ENCODE measurements at regions not wholly inside any gene's neighbourhood (a gene's known extent, or its start where the extent isn't known, plus 50 kb on each side); places are given as distances from the start of the nearest gene placed in this dataset.
"Not testable (repeated sequence)": the region's sequence is repeated elsewhere in the genome, so short reads cannot be mapped to it uniquely, and the experiment has no call there.

DNA sequence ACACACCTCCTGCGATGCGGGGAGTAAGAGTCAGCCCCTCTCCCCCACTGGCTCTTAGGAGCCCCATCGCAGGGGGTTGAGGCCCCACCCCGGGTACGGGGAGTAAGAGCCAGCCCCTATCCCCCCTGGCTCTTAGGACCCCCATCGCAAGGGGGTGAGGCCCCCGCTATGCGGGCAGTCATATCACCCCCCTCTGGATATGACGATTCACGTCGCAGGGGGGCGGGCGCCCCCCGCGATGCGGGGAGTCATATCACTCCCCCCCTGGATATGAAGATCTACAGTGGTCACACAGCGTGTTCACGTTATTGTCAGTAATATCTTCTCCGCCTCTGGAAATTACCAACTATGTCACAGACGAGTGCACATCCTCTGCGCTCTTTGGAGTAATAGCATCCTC, 61.1 kb downstream of the DEFB131A start:
- DNase-seq, result not testable (repeated sequence)

DNA sequence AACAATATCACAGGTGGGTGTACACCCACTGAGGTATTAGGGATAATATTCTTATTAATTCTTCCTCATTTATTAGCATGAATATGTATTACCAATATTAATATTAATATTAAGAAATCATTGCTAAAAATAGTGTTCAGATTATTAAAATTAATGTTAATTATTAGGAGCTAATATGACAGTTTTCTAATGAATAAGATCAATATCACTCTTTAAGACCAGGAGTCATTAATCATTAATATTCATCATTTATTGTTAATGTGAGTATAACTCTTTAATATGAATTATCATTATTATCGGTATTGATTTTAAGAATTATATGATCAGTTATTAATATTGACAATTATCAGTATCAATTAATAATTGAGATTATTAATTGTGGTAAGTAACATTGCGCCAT, 62.5 kb downstream of the DEFB131A start:
- not testable (repeated sequence) for DNase-seq

DNA sequence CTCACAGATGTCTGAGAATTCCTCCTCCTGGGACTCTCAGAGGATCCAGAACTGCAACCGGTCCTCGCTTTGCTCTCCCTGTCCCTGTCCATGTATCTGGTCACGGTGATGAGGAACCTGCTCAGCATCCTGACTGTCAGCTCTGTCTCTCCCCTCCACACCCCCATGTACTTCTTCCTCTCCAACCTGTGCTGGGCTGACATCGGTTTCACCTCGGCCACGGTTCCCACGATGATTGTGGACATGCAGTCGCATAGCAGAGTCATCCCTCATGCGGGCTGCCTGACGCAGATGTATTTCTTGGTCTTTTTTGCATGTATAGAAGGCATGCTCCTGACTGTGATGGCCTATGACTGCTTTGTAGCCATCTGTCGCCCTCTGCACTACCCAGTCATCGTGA, 68.7 kb downstream of the DEFB131A start:
- not testable (repeated sequence) for DNase-seq

DNA sequence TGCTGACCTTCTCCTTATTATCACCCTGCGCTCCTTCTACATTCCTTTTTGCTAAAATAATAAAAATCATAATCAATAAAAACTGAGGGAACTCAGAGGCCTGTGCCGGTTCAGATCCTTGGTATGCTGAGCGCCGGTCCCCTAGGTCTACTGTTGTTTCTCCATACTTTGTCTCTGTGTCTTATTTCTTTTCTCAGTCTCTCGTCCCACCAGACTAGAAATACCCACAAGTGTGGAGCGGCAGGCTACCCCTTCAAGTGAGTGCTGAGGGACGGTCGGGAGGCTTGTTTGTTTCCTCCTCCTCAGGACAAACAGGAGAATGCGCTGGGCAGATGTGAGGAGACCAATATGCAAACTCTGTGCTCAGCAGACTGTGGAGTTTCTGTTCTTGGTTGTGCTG, 75.4 kb downstream of the DEFB131A start:
- DNase-seq, result not testable (repeated sequence)

GRCh38 chr4:9522903-9523302, 78.7 kb downstream of the DEFB131A start:
- not testable (repeated sequence) for DNase-seq

GRCh38 chr4:9524406-9524805, 80.2 kb downstream of the DEFB131A start:
- not testable (repeated sequence) for DNase-seq

- peak; percentile 54 to 80 for DNase-seq
Observed at GRCh38 chr4:9532134-9532862, 88.1 kb downstream of the DEFB131A start.

DNA sequence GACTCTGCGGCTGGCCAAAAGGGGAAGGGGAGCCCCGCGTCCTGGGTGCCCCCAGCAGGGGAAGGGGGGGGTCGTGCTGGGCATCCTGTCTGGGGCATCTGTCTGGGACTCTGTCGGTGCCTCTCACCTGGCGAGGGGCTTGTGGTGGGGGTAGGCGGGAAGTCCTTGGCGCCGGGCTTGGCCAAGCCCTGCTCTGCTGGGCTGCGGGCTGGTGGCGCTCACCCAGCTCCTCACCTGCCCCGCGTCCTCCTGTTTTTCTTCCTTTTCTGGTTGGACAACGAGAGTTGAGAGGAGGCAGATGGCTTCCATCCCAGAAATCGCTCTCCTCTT, 88.6 kb downstream of the DEFB131A start:
- not testable (repeated sequence) for DNase-seq

DNA sequence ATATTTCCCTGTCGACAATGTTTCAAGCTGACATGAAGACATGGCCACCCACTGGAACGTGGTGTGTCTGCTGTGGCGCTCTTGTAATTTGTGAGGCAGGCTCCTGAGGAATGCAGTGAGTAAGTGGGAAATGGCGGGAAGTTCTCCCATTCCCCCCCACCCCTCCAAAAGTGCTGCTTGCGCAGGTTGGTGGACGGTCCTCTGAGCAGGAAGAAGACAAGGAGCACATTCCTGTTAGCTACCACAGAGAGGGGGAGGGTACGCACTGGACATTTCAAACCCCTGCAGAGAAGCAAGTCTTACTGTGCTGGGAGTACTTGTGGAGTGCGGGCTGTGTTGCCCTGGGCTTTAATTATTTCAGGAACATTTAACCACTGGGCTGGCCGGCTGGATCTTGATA, 92.9 kb downstream of the DEFB131A start:
- not testable (repeated sequence) for DNase-seq

DNA sequence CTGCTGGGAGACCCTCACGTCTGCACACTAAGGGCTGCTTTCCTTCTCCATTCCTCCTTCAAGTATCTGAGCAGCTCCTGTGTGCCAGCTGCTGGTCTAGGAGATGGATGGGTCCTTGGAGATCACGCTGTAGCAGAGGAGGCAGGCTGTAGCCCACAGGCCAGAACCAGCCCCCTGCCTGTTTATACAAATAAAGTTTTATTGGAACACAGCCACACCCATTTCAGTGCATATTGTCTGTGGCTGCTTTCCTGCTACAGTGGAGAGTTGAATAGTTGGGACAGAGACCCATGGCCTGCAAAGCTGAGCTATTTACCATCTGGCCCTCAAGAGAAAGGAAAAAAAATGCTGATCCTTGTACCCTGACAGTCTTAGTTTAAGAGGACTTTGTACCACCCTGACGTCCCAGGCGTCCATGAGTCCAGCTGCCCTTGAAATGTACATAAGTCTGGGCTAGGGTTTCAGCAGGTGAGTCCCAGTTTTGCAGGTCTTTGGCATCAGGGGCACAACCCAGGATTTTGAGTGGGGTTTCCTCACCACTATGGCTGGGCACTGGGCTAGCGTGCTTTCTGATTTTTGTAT, 95.8 kb downstream of the DEFB131A start:
- not testable (repeated sequence) for DNase-seq

GRCh38 chr4:9541388-9541915, 97.2 kb downstream of the DEFB131A start:
- not testable (repeated sequence) for DNase-seq

GRCh38 chr4:9544851-9545250, 100.6 kb downstream of the DEFB131A start:
- DNase-seq, result not testable (repeated sequence)

DNA sequence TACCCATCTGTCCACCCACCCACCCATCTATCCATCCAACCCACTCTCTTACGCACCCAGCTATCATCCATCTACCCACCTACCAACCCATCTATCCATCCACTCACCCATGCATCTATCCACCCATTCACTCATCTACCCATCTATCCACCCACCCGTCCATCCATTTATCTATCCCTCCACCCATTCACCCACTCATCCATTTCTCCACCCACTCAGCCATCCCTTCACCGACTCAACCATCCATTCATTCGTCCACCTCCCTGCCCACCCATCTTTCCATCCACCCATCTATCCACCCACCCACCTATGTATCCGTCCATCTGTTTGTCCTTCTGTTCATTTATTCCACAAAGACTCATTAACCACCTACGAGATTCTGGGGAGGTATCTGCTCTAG, 103.3 kb downstream of the DEFB131A start:
- not testable (repeated sequence) for DNase-seq

DNA sequence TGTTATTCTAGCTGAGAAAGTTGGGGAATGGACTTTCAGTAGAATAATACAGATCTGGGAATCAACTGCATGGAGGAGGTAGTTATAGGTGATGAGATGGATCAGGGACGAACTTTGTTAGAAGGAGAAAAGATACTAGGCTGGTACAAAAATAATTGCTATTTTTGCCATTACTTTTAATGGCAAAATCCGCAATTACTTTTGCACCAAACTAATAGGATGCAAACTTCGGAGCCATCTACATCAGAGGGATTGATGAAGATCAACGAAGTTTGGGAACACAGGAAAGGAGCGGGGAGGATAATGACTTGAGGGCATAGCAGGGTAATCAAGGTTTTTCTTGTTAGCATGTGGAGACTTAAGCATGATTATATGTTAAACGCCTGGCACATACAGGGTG, 111.9 kb downstream of the DEFB131A start:
- not testable (repeated sequence) for DNase-seq

GRCh38 chr4:9577869-9578268, 133.7 kb downstream of the DEFB131A start:
- DNase-seq, result not testable (repeated sequence)

GRCh38 chr4:9582880-9583279, 138.7 kb downstream of the DEFB131A start:
- not testable (repeated sequence) for DNase-seq

DNA sequence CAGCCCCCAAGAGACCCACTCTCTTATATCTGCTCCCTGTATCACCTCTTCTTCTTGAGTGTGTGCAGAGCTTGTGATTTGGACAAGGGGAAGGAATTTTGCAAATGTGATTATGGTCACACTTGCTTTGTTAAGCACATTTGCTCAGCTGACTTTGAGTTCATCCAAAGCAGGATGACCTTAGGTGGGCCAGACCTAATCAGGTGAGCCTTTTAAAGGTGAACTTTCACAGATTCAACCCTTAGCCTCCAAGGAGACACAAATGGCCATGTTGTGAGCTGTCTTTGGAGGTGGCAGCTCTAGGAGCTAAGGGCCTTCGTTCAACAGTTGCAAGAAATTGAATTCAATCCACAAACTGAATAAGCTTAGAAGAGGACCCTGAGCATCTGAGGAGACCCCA, 147.8 kb downstream of the DEFB131A start:
- no peak for DNase-seq

DNA sequence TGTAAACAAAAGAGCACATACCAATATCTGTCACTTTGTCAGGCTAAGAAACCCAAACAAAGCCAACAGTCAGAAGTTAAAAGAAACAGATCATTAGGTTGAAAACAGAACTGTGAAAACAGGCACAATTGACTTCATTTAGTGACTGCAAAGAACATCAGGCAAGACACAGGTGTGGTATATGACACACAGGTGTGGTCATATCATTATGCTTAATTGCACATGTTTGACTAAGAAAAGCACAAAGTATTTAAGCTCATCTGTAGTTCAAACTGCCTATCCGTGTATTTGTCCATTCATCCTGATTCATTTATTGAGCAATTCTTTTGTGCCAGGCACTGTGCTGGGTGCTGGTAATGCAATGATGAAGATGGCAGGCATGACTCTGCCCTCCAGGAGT, 150.7 kb downstream of the DEFB131A start:
- no peak for DNase-seq

DNA sequence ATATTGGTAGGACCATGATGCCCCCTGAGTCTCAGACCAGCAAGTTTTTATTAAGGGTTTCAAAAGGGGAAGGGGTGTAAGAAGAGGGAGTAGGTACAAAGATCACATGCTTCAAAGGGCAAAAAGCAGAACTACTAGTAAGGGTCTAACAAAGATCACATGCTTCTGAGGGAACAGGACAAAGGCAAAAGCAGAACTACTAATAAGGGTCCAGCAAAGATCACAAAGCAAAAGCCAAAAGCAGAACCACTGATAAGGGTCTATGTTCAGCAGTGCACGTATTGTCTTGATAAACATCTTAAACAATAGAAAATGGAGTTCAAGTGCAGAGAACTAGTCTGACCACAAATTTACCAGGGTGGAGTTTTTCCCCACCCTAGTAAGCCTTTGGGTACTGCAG, 151.3 kb downstream of the DEFB131A start:
- DNase-seq, result peak; percentile 60 to 61

DNA sequence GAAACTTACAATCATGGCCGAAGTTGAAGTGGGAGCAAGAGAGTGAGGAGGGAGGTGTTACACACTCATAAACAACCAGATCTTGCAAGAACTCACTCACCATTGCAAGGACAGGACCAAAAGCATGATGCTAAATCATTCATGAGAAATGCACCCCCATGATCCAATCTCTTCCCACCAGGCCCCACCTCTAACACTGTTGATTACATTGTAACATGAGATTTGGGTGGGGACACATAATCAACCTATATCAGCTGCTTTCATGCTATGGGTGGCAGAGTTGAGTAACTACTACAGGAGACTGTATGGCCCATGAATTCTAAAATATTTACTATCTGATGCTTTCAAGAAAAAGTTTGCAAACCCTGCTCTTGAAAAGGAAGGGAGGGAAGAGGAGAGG, 155.1 kb downstream of the DEFB131A start:
- DNase-seq, result no peak

DNA sequence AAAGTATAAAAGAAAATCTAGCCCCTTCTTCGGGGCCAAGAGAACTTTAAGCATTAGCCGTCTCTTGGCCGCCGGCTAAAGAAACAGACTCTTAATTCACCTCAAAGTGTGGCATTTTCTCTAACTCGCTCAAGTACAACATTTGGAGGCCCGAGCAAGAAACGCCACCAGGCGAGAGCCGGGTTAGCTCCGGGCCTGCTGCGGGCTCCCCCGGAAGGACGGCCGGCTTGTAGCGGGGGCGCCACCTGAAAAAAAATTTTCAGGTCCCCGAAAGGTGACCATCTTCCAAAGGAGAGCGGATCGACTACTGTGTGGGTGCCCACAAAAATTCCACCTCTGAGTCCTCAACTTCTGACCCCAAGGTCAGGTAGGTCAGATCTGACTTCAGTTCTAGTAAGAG, 156.0 kb downstream of the DEFB131A start:
- DNase-seq, result no peak

DNA sequence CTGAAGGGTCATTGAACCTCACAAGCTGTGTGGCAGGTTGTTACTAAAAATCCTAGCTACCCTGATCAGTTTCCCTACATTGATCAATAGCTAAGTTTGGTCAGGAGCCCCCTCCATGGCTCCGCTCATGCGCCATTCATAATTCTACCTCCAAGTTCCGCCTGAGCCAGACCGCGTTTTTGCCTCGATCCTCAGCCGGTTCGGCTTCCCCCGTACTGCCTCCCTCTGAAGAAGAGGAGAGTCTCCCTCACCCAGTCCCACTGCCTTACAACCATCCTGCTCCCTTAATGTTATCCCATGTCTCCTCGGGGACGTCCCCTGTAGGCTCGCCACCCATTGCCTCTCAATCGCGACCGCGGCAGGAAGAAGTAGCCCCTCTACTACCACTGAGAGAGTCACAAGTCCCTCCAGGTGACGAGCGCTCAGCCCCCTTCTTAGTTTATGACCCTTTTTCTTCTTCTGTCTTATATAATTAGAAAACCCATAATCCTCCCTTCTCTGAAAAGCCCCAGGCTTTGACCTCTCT, 158.2 kb downstream of the DEFB131A start:
- no peak for DNase-seq

- peak; percentile 48 to 68 for DNase-seq
Observed at GRCh38 chr4:9604031-9604892, 160.0 kb downstream of the DEFB131A start.

All from inflammatory macrophage (primary cell).